ENCODE measurements at regions not wholly inside any gene's neighbourhood (a gene's known extent, or its start where the extent isn't known, plus 50 kb on each side); places are given as distances from the start of the nearest gene placed in this dataset.

DNA sequence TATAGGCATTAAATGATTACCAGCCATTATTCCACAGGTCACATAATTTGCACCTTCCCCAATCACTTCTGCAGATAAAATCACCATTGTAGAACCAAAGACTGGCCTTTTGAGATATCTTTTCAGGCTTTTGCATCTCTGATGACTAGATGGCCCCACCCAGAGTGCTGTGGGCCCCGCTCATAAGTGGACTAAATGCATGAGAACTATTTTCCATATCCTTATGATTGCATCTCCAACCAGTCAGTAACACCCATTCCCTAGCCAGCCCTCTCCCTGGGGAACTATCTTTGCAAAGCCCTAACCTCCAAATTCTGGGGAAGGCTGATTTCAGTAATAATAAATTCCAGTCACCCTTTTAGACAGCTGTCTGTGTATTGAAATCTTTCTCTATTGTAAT is 53.5 kb upstream of the CDH9 start:
- Histone ChIP-seq H2AK5ac (ENCODE audit: low read depth, low read length) (no peak overlapping the region), H2AFZ (ENCODE audit: low read length) (no peak overlapping the region), H3K4me2 (ENCODE audit: insufficient read depth in 1 of 2, low read depth in 2 of 2, low read length in 2 of 2) (no peak overlapping the region), H4K20me1 (replicated peaks in 1 of 2; ENCODE audit: control insufficient read depth in 1 of 2, insufficient read depth in 2 of 2, low read length in 2 of 2) (no peaks in the 10 kb centered on the region), H2BK20ac (ENCODE audit: low read length) (no peak overlapping the region), H3K4me1 (replicated peaks in 1 of 4; ENCODE audit: control insufficient read depth in 3 of 4, insufficient read depth in 4 of 4, low read length in 3 of 4) (peaks cover 0 to 3% (median 1%) of the 10 kb centered on the region in 4 experiments; a peak in 3 of 7 replicates), H3K9me3 (ENCODE audit: insufficient read depth in 2 of 2, low read depth in 1 of 2, low read length in 1 of 2) (no peaks in the 10 kb centered on the region), H3K18ac (ENCODE audit: extremely low read depth, low read length) (no peak overlapping the region), H2BK120ac (replicated peaks; ENCODE audit: low read depth, low read length) (no peak overlapping the region), H3K23me2 (ENCODE audit: low read depth, low read length) (no peaks in the 10 kb centered on the region; the same call in 1 of the 2 replicates), H4K5ac (ENCODE audit: insufficient read length, low read depth, low read length) (no peak overlapping the region), H2BK15ac (ENCODE audit: low read length) (no peak overlapping the region), H4K8ac (ENCODE audit: extremely low read depth, insufficient read depth, low read length) (no peak overlapping the region), H4K91ac (replicated peaks; ENCODE audit: insufficient read length, low read length) (no peak overlapping the region), H3K56ac (replicated peaks; ENCODE audit: insufficient read length, low read depth, low read length) (no peak overlapping the region), H3K23ac (ENCODE audit: insufficient read length) (no peak overlapping the region), H2BK5ac (ENCODE audit: low read depth, low read length) (no peak overlapping the region), H2BK12ac (ENCODE audit: low read depth, low read length) (no peak overlapping the region), H3K27ac (ENCODE audit: low read depth, low read length) (no peak overlapping the region), H3K4me3 (ENCODE audit: extremely low read depth in 1 of 4, insufficient read depth in 2 of 4, low read depth in 3 of 4, low read length in 4 of 4) (no peak overlapping the region), H3K36me3 (ENCODE audit: control insufficient read depth in 2 of 4, insufficient read depth in 4 of 4, low read length in 3 of 4) (no peaks in the 10 kb centered on the region), H3K79me2 (ENCODE audit: control insufficient read depth in 1 of 2, insufficient read depth in 2 of 2, low read length in 2 of 2) (no peaks in the 10 kb centered on the region), H3K27me3 (replicated peaks in 1 of 4; ENCODE audit: control insufficient read depth in 3 of 4, extremely low read depth in 1 of 4, insufficient read depth in 3 of 4, low read length in 3 of 4) (no peaks in the 10 kb centered on the region), H3K9ac (replicated peaks in 1 of 4; ENCODE audit: extremely low read depth in 1 of 4, low read depth in 3 of 4, low read length in 3 of 4) (no peak overlapping the region), H3K4ac (replicated peaks; ENCODE audit: insufficient read length, low read depth, low read length) (no peak overlapping the region), H3K79me1 (ENCODE audit: low read depth, low read length) (no peaks in the 10 kb centered on the region), H3K14ac (ENCODE audit: insufficient read length) (no peak overlapping the region)
- no peak for TF ChIP-seq PHF8 (conservative IDR thresholded peaks at IDR 0.05; ENCODE audit: low read depth, low read length)
- no peak for TF ChIP-seq GTF2F1 (IDR thresholded peaks at IDR 0.05; ENCODE audit: borderline replicate concordance, low read depth, low read length)
- no peak for TF ChIP-seq SIN3A (conservative IDR thresholded peaks at IDR 0.05 in 1 of 2, IDR thresholded peaks at IDR 0.05 in 1 of 2; ENCODE audit: low read depth in 1 of 2, low read length in 2 of 2)
- TF ChIP-seq KDM1A (IDR thresholded peaks at IDR 0.05; ENCODE audit: borderline replicate concordance, low read length): no peak
- TF ChIP-seq, protein P1, sequence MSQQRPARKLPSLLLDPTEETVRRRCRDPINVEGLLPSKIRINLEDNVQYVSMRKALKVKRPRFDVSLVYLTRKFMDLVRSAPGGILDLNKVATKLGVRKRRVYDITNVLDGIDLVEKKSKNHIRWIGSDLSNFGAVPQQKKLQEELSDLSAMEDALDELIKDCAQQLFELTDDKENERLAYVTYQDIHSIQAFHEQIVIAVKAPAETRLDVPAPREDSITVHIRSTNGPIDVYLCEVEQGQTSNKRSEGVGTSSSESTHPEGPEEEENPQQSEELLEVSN (IDR thresholded peaks at IDR 0.05): no peak
- TF ChIP-seq HDAC2 (IDR thresholded peaks at IDR 0.05; ENCODE audit: borderline replicate concordance in 1 of 2, low read depth in 2 of 2, low read length in 2 of 2): no peak
- ChIA-PET POLR2A (ENCODE audit: partially characterized antibody) (no interaction called here), CTCF (ENCODE audit: partially characterized antibody) (interaction anchor here (0.5 kb wide), 1 partner anchor 134 kb away, joined by 5 read pairs; no protein-coding TSS in a partner anchor)
- WGBS, 2 experiments (ENCODE audit: extremely low coverage in 1 of 2, insufficient coverage in 1 of 2, insufficient read length in 1 of 2, insufficient replicate concordance in 2 of 2, low coverage in 1 of 2, low lambda C conversion rate in 2 of 2, missing lambda C conversion rate in 1 of 2): 86% methylated on average over 1 of the region's 1 CpG; no CpG with 5 or more reads in 1 of the 2 experiments
- no peak for DNase-seq (ENCODE audit: low read depth in 1 of 2, low spot score in 2 of 2)
- no peak for FAIRE-seq

Measured in H1 (cell line).